AML-193 (cell line): ENCODE measurements at regions not wholly inside any gene's neighbourhood (a gene's known extent, or its start where the extent isn't known, plus 50 kb on each side); places are given as distances from the start of the nearest gene placed in this dataset.
"Not testable (repeated sequence)": the region's sequence is repeated elsewhere in the genome, so short reads cannot be mapped to it uniquely, and the experiment has no call there.

Experiments used
- DNase-seq, 2 experiments: peaks; one replicate each; lab custom pipeline; 2025; lab: John Stamatoyannopoulos, UW

DNA sequence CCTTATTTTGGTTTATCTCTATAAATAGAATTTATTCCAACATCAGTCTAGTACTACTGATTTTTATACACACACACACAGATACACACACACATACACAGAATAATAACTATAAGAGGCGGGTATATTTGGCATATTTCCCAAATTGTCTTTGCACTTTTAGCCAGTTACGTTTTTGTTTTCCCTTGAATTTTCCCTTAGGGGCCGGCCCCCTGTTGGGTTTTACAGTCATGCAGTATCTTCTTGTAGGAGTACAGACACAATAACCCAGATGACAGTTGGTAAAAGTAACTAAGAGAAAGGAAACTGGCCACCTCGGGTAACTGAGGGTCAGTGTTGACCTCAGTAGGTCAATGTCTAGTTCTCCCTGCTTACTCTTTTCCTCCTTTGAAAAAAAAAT, 50.9 kb downstream of the DISP1 start:
- no peak for DNase-seq

DNA sequence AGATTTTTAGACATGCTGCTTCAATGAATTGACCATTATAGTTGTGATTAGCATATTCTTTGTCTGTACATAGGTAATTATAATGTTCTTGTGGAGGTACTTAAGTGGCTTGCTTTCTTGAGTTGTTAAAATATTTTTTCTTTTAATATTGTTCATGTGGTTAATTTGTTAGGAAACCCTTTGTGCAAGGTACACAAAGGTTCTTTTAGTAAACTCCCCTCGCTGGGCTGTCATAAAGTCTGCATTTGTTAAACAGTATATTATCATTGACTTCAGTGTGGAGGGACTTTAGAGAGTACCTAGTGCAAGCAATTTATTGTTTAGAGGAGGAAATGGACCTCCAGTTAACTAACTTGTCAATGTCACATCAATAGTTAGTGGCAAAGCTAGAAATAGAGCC, 52.5 kb downstream of the DISP1 start:
- no peak for DNase-seq

DNA sequence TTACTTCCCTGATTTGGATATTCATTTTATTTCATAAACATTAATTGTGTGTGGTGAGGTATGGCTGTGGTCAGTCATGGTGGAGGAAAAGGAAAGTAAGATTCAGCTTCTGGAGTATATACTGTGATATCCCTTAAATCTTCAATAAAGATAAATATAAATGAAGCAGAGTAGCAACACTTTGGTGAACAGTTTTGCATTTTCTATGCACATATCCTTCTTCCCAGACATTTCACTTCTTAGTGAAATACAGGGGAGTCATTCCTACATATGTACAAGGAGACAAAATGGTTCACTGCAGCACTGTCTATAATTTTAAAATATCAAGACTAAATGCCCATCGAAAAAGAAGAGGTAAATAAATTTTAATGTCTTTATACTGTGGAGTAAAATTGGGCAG, 61.3 kb downstream of the DISP1 start:
- no peak for DNase-seq

DNA sequence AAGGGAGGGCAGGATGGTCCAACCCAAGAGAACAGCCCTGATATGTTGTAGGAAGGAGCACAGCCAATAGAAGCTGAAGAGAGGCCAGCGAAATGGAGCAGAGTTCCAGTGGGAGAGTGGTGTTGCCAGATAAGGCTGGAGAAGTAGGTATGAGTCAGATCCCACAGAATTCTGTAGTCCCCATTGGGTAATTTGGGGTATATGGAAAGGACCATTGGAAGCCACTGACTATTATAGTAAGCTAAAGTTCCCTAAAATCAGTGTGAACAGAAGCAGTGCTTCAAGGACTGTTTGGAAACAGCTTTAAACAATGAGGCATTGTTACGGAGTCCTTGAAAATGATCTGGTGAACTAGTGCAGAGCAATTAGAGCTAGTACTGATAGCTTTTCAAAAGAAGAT, 63.0 kb downstream of the DISP1 start:
- DNase-seq, result no peak

DNA sequence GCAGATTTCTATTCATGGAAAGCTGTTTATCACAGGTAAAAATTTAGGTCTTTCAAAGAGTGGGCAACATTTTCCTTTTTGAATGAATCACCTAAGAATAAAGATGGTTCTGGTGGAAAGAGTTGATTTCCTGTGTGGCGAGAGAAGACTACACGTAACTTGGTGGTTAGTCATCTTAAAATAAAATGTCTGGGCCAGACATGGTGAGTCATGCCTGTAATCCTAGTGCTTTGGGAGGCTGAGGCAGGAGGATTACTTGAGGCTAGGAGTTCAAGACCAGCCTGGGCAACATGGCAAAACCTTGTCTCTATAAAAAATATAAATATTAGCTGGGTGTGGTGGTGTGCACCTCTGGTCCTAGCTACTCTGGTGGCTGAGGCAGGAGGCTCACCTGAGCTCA, 65.7 kb downstream of the DISP1 start:
- DNase-seq, result no peak

DNA sequence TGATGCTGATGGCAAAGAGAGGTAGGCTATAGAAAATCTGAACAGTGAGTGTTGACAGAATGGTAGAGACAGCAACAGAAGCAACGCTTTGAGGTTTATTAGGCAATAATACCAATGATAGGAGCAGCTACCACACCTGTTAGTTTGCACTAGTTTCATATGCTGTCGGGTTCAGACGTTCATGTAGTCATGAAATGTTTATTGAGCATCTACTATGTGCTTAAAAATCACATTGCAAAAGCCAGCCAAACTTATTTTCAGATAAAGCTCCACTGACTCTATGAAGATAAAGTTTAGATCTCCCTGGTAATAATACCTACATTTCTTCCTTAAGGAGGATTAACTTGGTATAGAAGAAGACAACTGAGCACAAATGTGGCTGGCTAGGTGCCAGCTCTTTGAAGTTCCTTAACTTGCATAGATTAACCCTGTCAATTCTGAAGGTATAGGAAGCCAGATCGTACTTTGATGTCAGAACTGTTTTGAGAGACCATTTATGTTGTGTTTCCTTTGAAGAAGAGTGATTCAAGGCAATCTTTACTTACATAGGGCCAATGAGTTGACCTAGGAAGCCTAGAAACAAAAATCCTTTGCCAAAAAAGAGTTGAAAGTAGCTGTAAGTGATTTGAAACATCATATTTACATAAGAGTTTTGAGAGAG, 71.5 kb downstream of the DISP1 start:
- no peak for DNase-seq

DNA sequence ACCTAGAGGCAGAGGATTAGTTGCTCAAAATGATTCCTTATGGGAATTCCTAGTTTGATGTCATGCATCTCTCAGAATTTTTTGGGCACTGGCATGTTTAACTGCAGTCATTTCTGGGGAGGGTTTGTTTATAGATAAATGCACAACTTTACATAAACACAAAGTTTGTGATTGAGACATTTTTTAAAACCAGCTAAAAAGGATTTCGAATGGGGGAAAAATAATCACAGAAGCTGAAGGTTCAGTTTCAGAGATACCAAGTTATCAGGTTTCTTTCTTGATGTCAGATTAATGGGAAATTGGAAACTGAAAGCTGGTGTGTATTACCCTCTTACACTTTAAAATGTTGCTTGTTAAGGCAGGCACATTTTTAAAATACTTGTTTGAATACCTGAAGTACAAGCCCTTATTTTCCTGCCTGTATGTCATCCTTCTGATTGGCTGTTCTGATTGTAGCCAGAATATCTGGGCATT, 72.1 kb downstream of the DISP1 start:
- no peak for DNase-seq

DNA sequence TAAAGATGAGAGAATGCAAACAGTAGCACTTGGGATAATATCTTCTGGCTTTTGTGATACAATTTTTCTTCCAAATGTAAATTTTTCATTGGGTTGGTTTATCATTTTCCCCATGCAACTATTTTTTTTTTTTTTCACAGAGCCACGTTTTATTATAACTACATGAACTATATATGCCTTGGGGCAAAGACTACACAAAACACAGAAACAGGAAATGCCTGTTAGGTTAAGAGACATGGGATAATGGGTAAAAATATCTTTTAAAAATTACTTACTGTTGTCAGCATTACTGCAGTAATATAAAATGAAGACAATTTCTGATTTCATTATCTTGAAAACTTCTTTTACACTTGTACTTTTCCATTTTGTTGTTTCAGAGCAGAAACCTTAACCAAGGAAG, 74.6 kb downstream of the DISP1 start:
- no peak for DNase-seq

DNA sequence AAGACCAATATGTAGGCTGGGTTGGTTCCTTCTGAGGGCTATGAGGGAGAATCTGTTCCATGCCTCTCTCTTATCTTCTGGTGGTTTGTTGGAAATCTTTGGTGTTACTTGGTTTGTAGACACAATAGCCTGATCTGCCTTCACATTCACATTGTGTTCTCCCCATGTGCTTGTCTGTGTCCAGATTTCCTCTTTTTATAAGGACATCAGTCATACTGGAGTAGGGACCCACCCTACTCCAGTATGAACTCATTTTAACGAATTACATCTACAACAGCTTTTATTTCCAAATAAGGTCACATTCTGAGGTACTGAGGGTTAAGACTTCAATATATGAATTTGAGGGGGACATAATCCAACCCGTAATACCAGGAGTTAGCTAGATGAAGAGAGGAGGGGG, 75.9 kb downstream of the DISP1 start:
- no peak for DNase-seq

DNA sequence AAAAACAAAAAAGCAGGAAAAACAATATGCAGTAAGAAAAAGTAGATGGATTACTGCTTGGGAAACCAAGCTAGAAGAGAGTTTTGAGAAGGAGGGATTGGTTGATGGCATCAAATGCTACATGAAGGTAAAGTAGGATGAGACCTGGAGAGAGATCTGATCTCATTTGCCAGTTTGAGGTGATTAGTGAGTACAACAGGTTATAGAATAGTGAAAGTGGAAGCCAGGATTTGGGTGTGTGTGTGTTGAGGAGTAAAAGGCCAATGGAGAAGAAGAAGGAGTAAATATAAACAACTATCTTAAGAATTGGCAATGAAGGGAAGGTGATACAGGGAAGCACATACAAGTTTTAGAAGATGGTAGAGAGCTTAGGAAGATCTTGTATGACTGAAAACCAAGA, 76.7 kb downstream of the DISP1 start:
- no peak for DNase-seq

DNA sequence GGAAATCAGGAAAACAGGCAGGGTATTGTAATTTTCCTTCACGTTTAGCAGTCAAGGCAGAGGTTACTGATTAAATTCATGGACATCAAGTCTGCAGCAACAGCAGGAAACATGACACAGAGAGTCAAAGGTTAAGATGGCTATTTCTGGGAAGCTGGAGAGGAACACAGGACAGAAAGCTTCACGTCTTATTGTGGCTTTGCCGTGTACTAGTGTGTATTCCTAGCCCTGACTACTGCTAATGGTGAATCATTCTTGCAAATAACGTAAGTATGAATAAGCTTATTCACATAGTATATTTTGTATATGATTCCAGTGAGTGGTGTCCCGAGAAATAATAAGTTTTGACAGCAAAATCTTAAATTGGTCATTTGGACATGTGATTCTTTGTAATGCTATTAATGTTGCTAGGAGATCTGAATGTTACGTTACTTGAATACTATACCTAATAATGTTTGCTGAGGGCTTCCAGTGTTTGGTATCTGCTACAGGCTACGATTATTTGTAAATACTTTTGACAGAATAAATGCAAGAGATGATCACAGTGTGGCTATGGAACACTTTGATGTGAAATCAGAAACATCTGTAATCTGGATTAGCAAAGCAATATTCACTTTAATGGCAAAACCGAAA, 77.4 kb downstream of the DISP1 start:
- DNase-seq, result no peak

DNA sequence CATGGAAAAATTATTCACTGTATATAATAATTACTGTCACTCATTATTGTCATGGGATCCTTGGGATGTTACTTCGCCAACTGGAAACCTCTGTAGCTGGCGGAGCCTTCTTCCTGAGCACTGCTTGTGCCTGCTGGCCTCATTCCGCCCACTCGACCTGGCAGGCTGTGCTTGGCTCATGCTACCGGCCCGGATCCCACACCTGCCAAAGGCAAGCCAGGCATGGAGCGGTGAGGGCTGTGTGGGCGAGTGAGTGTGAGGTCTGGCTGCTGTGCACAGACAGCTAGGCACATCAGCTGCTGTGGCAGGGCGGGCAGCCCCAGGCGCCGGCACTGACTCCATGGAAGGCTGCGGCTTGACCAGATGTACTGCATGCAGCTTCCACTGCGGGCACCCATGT, 78.4 kb downstream of the DISP1 start:
- DNase-seq, result no peak

DNA sequence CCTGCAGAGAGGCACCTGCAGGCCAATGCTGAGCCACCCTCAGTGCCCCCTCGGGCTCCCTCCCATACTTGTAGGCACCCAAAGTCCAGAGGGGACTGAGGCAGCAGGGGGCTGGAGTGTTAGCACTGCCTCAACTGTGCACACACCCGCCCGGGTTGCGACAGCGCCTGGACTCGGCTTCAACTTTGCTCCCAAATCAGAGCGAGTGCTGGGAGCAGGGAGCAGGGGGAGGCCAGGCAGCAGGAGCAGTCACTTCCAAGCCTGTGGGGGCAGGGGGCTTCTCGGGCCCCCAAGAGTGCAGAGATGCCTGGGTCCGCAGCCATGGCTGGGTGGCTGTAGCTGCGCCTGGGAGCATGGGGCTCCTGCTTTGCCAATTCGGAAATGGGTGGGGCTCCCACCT, 79.5 kb downstream of the DISP1 start:
- no peak for DNase-seq

DNA sequence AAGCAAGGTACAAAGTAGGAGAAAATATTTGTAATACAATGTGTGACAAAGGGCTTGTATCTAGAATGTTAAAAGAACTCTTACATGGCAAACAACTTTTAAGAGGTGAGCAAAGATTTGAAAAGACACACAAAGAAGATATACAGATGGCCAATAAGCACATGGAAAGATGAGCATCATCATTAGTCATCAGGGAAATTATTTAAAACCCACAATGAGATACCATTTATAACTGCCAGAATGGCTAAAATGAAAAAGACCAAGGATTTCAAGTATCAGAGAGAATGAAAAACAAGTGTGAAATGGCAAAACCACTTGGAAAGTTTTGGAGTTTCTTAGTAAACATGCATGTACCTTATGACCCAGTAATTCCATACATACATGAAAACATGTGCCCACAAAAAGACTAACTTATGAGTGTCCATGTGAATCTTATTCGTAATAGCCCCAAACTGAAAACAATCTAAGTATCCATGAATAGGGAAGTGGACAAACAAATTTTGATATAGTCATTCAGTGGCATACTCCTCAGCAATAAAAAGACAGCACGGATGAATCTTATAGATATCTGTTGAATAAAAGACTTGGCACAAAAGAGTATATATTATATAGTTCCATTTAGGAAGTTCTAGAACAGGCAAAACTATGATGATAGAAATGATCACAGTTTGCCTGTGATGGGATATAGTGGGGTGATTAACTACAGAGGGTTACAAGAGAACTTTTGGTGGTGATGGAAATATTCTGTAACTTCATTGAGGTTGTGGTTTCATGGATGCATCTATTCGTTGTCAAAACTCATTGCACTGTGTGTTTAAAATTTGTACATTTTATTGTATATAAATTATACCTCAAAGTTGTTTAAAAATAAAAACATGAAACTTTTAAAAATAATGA, 82.0 kb downstream of the DISP1 start:
- DNase-seq, result no peak

DNA sequence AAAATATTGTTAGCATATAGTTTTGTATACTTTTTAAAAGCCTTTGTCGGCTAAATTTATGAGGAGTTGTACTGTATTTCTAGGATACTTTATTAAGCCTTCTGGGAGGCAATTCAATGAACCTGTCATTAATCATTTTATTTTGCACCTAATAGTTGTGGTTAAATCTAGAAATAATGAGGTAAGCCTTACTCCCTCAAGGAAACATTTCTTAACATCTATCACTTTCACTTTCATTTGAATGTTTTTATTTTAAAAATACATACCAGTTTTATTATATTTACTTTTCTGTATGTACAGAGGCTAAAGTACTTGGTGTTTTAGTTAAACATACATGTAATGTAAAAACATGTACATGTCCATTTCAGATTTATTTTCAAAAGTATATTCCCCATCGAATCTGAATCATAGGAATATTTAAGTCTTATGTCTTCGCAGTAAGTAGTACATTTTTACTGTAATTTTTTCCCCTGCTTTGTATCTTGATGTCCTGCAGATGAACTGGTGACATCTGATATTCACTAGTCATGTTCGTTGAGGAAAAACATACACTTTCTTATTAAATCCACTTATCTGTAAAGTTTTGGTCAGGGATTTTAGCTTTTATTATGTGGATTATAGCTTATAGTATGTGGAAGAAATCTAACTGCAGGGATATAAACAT, 82.8 kb downstream of the DISP1 start:
- no peak for DNase-seq

DNA sequence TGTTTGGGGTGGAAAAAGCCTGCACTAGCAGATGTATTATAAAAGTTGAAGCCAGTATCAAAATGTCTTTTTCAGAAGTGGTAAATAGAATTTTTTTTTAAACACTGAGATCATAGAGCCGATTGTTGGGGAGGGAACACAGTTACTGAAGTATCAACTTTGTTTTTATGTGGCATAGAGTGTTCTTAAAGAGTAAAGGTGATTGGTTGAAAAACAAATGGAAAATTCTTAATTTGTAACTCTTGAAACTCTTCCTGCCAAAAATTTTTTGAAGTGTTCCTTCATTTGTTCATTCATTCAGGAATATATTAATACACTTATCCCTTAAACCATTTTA, 83.3 kb downstream of the DISP1 start:
- DNase-seq, result no peak

DNA sequence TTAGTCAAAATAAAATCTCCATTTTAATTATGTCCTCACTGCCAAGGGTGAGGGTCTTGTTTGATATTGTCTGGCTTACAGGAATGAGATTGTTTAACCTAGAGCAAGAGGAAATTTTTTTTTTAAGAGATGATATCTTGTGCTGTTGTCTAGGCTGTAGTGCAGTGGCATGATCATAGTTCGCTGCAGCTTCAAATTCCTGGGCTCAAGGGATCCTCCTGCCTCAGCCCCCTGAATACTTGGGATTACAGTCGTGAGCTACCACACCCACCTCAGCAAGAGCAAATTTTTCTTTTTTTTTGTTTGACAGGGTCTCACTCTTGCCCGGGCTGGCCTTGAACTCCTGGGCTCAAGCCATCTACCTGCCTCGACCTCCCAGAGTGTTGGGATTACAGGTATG, 84.6 kb downstream of the DISP1 start:
- no peak for DNase-seq

DNA sequence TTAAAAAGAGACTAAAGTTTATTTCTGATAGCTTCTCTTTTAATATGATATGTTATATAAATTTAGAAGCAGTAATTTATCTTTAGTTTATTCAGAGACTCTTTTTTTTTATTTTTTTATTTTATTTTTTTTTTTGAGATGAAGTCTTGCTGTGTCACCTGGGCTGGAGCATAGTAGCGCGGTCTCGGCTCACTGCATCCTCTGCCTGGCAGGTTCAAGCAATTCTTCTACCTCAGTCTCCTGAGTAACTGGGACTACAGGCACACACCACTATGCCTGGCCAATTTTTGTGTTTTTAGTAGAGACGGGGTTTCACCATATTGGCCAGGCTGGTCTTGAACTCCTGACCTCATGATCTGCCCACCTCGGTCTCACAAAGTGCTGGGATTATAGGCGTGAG, 89.6 kb downstream of the DISP1 start:
- no peak for DNase-seq

DNA sequence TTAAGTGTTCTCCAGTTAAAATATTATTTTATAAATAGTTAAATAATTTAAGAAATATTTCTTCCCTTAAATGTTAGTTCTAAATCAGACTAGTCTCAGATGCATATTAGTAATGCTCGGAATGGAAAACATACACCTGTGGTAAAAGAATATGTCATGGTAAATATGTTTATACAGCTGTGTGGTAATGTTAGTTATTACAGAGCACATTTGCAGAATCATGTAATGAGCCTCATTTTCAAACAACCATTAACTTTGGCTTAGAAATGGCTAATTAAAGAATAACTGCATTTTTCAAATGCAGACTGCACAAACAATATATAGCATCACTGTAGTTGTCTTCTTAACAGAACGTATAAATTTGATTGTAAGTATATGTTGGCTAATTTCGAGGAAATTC, 90.3 kb downstream of the DISP1 start:
- no peak for DNase-seq

DNA sequence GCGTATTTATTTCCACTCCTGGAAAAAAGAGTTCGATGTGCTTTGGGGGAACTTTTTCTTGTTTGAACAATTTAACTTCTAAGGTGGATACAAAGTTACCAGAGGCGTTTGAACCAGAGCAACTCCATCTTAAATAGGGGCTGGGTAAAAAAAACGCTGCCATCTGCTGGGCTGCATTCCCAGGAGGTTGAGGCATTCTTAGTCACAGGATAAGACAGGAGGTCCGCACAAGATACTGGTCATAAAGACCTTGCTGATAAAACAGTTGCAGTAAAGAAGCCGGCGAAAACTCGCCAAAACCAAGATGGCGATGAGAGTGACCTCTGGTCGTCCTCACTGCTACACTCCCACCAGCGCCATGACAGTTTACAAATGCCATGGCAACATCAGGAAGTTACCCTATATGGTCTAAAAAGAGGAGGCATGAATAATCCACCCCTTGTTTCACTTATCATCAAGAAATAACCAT, 91.5 kb downstream of the DISP1 start:
- DNase-seq, result not testable (repeated sequence)

DNA sequence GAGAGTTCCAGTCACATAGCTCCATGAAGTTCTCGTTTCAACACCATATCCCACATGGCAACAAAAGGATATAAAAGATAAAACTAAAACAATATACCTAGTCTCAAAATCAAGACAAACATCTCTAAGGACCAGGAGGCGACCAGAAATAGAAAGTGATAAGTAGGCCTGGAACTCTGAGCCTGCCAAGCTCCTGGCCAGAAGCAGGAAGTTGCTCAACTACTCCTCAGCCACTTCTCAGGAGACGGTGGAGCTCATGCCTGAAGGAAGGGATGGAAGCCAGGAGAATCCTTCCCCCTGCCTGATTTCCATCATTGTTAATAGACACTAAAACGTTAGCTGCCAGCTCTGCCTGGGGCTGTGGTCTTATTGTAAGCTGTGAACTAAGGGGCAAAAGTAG, 94.7 kb downstream of the DISP1 start:
- DNase-seq, result no peak

DNA sequence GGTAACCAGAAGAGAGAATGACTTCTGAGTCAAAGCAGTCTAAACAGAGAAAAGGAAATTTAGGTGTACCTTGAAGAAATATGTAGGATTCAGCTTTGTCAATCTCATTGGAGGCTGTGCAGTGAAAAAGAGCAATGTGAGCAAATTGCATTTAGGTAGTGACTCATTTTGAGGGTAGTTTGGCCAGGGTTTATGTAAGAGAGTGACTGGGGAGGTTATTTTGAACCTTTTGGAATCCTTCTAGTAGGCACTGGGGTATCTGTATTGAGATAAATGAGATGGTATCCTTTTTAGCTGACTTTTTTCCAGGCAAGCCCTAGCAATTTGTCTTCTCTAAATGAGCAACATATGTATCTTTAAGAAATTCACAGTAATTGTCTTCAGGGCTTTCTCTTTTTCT, 95.9 kb downstream of the DISP1 start:
- no peak for DNase-seq

DNA sequence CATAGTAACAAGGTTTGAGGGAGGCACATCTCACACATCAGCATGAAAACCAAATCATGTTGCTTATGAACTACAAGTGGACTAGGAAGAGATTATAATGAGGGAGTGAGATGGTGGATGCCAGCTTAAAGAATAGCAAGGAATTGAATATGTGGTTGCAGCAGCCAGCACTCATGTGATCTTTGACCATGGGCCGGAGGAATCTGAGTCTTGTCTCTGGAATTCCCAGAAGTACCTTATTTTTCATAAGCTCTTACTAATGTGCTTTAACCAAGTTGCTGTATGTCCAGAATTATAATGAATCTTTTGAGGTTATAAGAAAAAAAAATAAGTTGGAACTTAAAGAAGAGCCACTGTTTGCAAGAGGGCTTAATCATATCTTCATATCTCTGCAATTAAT, 97.0 kb downstream of the DISP1 start:
- no peak for DNase-seq
